ENCODE measurements at regions not wholly inside any gene's neighbourhood (a gene's known extent, or its start where the extent isn't known, plus 50 kb on each side); places are given as distances from the start of the nearest gene placed in this dataset.

DNA sequence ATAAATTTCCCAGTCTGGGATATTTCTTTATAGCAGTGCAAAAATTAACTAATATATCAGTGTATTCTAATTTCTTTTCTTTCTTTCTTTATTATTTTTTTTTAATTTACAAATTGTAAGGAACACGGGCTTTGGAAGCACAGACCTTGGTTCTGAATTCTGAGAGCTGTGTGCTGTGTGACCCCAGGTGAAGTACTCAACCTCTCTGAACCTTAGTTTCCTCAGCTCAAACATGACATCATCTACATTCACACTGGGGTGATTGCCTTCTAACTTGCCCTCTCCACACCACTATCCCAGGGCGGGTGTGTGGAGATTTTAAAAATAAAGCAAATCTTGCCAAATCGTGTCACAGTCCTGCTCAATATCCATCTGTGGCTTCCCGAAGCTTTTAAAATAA, 282.8 kb downstream of the C12orf75 start:
- no peak for TF ChIP-seq EZH2 (IDR thresholded peaks at IDR 0.05; ENCODE audit: low read length, missing control alignments)
- TF ChIP-seq, protein P1, sequence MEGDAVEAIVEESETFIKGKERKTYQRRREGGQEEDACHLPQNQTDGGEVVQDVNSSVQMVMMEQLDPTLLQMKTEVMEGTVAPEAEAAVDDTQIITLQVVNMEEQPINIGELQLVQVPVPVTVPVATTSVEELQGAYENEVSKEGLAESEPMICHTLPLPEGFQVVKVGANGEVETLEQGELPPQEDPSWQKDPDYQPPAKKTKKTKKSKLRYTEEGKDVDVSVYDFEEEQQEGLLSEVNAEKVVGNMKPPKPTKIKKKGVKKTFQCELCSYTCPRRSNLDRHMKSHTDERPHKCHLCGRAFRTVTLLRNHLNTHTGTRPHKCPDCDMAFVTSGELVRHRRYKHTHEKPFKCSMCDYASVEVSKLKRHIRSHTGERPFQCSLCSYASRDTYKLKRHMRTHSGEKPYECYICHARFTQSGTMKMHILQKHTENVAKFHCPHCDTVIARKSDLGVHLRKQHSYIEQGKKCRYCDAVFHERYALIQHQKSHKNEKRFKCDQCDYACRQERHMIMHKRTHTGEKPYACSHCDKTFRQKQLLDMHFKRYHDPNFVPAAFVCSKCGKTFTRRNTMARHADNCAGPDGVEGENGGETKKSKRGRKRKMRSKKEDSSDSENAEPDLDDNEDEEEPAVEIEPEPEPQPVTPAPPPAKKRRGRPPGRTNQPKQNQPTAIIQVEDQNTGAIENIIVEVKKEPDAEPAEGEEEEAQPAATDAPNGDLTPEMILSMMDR (conservative IDR thresholded peaks at IDR 0.05 in 1 of 2, IDR thresholded peaks at IDR 0.05 in 1 of 2; ENCODE audit: low read depth in 1 of 2, low read length in 2 of 2) = no peak

Measured in fibroblast of lung (primary cell).